NCI-H2029 treated with DMSO at 0.1 percent for 48 hours (cell line): ENCODE measurements at regions not wholly inside any gene's neighbourhood (a gene's known extent, or its start where the extent isn't known, plus 50 kb on each side); places are given as distances from the start of the nearest gene placed in this dataset.

ENCODE experiments used
- DNase-seq: peaks from one replicate; lab custom pipeline; 2025; lab: John Stamatoyannopoulos, UW

DNA sequence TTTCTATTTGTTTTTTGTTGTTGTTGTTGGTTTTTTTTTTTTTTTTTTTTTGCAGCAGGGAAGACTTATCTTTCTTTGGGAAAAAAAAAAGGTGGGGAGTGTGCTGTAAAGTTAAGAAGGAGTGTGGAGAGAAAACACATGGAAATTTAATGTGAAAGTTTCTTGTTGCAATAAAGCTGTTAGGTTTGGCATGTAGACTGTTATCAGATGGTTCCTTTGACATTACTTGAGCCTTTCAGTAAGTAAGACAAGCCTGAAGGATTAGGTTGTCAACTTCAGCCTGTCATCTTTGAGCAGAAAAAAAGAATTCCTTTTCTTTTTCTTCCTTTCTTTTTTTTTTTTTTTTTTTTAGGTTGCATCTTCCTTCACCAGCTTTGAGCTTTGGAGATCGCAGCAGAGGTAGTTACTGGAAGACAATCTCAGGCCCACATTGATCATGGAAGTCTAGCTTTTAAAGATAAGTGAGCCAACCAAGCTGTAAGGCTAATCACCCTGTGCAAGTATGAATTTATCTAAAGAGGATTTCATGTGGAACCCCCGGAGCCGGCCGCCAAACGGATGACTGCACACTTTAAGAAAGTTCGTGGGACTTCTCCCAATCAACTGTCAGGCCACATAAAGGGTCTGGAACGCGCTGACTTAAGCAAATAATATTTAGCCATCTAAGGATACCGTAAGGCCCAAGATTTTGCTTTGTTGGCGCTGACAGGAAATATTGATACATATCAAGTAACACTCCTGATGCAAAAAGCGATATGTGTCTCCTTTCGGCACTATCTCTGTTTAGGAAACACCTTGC, 1040.1 kb upstream of the NR2F2 start:
- DNase-seq: no peak

DNA sequence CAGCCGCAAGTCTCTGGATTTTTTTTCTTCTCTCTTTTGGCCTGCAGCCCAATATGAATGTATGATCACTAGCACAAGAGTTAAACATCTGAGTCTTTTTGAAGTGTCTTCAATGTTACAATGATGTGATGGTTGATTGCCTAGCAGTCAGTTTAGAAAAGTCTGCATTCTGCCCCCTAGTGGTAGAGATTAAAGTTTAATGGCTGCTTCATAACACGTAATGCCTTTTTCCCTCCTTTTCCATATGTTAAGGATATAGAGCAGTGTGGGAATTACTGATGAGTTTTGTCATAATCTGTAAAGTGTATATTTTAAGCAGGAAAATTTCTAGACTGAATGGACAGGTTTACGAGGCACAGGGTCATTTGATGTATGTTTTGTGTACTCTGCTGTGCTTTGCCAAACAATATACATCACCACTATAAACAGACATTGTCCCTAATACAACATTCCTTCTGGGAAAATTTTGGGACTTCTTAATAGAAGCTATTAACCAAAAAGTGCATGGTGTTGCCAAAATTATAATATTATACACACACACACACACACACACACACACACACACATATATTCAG, 1038.5 kb upstream of the NR2F2 start:
- no peak for DNase-seq

DNA sequence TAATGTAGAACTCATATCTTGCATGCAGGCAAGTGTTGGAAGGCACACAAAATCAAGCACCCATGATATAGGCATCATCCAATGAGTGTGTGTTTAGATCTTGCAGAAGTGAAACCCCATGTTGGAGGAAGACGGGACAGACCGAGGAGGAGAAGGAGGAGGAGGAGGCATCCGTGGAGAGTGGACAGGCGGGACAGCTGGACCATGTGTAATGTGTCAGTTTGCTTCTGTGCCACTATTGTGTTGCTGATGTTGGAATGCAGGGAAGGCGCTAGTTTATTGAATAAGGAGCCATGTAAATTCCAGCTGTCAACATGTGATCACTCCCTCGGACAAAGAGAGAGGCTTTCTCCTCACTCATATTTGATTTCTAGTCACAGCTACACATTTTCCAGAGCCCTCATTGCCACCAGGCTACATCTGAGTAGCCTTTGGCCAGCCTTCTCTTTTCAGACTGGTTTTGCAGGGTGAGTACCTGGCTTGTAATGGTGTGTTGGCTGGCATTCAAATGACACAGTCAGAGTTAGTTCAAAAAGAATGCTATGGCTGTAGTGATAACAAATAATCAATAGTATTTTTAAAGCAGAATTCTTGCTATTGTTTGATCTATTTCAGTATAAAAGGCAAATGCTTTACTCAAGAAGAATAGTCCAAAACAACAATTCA, 1037.6 kb upstream of the NR2F2 start:
- no peak for DNase-seq

DNA sequence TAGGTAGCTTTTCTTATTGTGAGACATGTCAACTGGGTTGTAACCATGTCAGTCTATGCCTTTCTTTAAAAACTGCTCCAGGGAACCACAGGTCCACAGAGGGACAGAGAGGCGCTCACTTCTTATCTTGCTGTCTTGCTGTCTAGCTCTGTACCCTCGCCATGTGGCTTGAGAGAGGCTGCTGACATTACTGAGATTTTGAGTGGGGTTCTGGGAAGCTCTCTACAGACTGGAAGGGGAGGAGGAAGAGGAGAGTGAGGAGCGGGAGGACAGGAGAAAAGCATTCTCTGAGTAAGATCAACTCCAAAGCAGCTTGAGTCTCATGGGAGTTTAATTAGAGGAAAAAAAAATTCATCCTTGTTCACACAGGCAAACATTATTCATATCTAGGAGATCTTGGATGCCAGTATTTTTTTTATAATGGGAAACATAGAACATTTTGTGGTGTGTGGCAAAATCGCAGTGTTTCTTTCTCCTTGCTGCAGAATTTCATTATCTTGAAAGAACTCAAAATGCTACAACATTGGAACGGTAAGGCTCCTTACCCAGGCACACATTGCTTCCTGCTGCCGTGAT, 1037.0 kb upstream of the NR2F2 start:
- DNase-seq: no peak

DNA sequence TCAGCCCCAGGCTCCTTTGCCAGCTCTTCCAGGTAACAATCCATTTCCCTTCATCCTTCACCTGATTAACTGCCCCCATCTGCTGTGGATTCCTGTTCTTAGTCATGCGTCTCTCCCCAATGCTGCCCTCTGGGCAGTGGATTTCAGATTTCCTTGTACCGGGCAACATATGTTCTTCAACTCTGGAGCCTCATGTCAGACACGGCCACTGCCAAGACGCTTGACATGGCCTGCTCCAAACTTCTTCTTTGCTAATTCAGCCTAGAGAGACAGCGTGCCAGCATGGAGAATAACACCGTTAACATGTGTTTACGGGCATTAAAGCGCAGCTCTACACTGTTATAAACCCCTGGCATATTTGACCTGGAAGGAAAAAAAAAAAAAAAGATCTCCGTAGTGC, 1035.1 kb upstream of the NR2F2 start:
- no peak for DNase-seq

DNA sequence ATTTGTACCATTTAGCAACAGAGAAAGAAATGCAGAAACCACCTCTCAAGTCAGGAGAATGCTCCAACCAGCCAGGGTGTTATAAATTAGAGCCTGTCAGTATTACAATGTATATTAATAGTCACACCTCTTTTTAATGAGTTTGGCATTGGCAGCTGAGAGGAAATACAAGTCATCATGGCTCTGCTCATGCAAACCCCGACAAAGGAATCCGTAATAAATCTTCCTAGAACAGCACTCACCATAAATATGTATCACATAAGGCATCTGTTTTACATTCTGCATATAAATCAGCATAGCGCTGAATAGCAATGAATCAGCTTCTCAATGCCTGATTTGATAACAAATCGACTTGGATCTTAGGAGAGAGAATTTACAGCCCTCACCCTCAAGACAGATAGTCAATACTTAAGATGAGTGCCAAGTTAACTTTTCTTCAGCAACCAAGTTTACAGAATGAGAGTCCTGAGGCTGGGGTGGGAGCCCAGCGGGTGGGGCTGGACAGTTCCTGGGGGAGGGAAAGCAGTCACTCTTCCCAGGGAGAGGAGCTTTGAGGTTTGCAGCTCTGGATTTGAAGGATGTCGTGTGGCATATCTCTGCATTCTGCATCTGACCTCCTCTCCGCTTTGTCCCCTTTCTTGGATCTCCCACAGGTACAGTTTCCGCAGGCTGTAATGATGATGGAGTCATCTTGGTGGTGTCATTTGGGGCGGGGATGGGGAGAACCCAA, 1034.4 kb upstream of the NR2F2 start:
- DNase-seq: no peak

DNA sequence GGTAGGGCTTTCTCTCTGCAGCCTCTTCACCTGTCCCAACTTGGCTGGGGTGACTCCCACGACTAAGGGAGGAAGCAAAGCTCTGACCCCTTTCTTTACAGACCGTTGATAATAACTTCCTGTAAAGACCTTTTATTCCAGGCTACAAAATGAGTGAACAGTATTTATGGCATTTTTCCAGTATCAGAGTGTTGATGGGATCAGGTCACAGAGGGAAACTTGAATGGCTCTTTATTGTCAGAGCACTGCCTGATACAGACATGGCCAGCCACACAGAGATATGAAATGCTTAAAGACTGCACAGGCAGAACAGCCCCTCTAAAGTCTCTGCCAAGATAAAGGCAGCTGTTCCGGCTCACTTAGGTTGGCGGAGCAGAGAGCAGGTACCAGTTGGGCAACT, 1033.9 kb upstream of the NR2F2 start:
- peak; percentile 56 for DNase-seq

DNA sequence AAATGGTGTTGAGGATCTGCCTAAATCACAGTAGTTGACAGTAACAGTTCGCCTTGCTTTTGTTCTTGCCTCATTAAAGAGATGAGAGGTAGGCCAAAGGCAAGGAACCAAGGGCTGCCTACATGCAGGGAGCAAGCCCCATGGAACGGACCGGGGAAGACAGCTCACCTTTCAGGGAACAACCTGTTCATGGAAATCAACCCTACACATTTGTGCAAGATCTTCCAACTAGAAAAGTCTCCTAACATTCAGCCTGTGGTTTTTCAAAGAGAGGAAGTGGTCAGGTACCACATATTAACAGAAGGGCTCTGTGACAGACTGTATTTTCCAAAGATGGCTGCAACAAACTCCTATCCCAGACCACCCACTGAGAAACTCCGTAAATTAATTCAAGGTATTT, 1031.8 kb upstream of the NR2F2 start:
- no peak for DNase-seq

DNA sequence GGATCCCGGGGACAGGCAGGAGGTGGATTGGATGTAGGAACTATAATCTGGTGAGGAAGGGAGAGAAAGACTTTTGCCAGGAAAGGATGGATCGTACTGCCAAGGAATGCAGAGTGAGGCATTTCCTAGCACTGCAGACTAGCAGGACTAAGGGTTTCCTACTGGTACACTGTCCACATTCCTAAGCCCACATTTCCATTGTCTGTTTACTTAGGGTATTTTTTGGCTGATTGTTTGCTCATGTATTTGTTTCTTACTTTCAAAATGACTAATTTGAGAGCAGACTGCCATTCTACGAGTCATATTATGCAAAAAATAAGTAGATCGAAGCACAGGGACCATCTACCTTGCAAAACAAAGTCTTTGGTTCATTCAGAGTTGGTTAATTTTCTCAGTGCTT, 1029.5 kb upstream of the NR2F2 start:
- DNase-seq: no peak

DNA sequence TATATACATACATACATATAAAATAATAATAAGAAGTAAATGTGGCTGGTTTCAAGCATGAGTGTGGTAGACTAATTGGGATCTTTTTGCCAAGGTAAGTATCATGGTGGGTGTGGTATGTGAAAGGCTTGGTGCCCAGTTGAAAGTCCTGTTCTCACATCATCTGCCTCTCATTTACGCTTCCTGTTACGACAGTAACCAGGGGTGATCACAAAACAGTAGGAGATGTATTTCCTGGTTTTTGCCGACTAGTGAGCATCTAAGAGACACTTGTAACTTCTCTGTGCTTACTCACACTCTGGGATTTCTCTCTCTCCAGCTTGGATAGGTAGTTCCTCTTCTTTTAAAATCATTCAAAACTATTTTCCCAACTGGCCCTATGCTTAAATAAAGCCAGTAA, 1028.3 kb upstream of the NR2F2 start:
- DNase-seq: no peak

DNA sequence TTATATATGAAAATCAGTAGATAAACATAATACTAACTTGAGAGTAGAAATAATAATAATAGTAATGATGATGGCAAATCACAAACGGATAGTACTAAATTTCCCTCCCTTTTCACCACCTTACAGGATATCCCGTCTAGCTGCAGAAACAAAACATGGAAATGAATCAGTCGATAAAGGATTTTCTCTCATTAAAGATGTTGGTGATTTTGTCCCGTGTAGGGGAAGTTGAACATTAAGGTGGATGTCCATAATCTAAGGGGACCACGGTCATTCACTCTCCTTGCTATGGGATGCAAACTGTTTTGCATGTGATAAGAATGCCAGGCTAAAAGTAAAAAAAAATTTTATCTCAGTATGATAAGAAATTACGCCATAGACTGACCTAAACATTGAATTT, 1027.7 kb upstream of the NR2F2 start:
- no peak for DNase-seq

DNA sequence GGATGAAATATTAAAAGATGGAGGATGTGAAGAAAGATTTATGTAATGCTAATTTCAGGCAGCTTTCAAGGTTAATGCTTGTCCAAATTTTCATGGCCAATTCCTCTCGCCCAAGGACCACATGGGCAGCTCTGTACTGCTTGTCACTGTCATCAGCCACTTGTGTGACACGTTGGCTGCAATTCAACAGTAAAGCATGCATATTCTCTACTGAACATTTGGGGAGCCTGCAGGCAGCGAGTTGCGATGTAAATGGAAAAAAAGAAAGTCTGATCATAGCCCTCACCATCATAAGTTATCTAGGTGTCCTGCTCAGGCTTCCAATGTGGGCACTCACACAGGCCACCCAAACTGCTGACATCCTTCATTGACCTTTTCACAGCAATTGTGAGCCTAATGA, 1026.8 kb upstream of the NR2F2 start:
- no peak for DNase-seq

DNA sequence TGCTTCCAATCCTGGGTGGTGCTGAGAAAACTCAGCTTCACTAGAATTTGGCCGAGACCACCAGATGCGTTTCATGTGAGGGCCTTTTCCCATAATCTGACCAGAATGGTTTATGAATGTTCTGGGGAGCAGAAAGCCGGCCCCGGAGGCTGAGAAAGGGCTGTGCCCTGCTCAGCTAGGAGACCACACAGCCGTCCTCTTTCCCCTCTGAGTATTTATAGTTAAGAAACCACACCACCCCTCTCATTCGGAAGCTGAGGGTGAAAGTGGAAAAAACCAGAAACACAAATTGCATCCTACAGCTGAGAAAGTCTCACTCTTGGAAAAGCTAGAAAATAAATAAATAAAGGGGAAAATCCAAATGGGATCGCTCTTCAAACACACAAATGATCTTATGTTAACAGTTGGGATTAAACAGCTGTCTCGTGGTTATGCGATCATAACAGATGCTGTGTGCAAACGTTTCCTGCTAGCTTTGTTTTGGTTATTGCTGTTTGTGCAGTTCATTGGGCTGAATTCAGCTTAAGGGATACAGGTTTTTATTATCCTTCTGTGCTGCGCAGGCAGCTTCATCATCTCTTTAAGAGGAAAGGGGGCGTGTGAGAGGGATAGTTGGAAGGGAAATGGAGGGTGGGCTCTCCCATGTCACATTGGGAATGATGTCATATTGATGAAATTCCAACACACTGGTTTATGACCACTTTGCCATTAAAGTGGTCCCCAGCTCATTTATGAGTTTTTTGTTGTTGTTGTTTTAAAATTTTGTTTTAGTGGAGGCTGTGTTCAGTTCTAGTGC, 1026.2 kb upstream of the NR2F2 start:
- peak; percentile 28 for DNase-seq

DNA sequence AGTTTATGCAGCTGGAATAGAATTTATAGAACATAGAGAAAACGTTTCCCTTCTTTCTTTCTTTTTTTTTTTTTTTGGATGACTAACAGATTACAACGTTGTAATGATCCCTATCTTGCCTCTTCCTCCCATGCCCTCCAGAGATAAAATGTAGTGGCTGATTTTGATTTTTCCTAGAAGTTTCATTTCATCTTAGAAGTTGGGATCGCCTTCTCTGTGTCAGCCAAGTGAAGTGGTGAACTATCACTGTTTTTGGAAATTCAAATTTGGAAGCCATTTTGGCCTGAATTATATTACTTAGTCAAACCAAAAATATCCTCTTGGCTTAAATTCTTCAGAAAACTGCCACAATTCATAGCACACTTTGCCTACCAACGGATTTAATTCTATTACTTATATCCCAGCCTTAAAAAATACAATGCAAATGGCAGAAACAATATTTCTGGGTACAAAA, 1025.5 kb upstream of the NR2F2 start:
- no peak for DNase-seq

DNA sequence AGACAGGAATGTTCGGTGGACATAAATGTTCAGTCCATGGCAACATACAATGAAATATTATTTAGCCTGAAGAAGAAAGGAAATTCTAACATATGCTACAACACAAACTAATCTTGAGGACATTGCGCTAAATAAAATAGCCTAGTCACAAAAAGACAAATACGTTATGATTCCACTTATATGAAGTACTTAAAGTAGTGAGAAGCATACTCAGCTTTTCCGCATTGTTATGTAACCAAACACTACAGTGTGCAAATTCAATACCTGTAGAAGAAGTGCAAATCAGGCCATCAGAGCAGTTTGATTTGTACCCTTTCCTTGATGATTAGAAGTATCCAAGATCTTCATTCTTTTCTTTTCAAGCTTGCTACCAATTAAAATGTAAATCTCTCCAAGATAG, 1023.4 kb upstream of the NR2F2 start:
- no peak for DNase-seq

DNA sequence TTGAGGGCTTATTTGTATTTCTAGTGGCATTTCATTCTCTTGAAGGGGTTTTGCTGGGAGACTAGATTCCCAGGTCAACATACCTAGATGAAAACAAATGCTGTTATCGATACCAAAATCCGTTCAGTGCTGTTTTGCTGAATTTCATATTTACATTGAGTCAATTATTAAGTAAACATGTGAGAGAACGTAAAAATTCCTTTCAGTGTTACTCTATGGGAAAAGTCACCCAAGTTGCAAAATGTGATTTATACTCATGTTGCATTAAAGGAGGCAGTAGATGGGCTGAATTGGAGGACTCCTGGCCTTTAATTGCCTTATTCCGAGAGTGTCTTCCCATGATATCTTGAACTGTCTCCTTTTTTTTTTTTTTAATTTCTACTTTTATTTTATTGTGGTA, 1011.3 kb upstream of the NR2F2 start:
- no peak for DNase-seq

DNA sequence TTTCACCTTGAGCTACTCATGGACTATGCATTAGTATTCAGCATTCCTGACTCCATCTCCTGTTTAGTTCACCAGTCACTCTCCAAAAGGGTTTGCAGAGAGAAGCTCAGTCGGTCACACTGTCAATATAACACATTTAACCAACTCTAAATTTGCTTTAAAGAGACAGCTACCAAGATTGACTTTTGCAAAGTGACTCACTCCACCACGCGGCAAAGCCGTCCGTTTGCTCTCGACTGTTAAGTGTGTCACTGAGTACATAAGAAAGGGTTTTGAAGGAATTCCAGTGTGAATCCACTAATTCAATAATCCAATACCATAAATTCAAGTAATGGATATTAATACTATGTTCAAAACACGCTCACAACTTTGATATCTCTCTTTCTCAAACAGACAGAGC, 1006.7 kb upstream of the NR2F2 start:
- no peak for DNase-seq

DNA sequence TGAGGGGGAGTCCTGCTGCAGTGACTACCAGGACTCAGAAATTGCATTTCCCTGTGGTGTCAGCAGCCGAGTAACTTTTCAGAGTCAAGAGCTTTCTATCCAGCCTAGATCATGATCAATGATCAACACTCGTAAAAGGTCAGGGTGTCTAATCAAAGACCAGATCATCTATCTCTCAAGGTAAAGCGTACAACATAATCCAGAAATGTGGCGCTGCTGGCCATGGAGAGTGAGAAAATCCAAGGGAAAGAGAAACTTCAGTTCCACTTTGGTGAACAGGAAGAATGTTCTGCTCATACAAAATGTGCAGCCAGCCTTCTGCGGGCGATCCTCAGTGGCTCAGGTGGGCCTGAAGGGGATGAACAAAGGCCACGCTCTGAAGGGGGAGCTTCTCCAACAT, 1005.8 kb upstream of the NR2F2 start:
- DNase-seq: no peak

DNA sequence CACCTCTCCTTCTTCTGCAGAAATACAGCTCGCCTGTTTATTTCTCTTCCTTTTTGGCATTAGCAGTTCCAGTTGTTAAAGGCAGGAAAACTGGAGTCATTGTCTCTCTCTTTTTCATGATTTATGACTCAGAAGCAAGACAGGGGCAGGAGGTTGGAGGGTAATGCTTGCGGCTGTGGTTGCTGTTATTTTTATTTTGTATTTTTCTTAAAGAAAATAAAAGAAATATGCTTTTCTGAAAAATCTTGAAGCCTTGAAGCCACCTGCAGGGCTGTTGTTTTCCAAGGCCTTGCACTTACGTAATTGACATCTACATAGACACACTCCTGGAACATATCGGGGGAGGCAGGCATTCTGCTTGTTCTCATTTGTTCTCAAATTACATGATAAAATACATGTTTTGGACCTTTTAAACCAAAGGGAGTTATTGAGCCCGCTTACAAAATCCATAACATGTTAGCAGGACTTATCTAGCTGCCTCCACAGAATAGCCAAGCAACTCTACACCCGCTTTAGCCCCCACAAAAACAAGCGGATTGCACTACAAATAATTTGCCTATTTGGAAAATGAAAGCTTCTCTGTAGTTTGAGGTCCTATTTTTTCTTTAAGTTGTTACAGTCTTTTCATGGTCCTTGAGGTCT, 1004.6 kb upstream of the NR2F2 start:
- DNase-seq: no peak

DNA sequence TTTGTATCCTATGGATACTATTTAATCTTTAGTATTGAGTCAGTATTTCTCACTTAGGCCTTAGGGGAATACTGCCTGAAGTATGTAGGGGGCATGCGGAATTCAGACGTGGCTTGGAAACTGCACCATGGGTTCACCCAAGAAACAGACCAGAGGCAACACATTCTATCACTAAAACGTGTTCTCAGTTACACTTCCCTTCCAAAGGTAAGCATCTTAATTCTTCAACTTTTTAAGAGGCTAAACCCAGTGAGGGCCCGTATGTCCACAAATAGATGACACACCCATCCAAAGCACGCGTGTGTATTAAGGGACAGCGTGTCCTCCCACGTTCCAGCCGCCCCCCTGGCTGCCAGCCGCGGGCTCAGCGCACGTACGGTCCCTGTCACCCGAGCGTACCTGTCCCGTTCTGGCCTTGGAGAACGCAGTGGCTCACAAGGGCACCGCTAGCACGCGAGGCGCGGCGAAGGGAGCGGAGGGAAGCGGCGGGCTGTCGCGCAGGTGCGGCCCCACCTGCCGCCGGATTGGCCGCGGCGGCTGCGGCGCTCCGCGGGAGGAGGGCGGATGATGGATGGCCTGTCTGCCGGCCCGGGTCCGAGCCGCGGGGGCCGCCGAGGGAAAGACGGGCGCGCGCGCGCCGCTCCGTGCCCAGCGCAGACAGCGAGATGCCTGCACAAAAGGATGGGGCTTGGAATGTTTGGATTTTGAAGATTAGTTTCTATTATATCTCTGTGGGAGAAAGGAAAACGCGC, 1003.9 kb upstream of the NR2F2 start:
- no peak for DNase-seq
